IgD-negative memory B cell (primary cell): ENCODE measurements at regions not wholly inside any gene's neighbourhood (a gene's known extent, or its start where the extent isn't known, plus 50 kb on each side); places are given as distances from the start of the nearest gene placed in this dataset.

Source experiments
- H3K27ac Mint-ChIP-seq, 3 donors: one replicate each; pipeline ENCODE4 v1.8.0; 2020 to 2022; ENCODE audit warnings: mild to moderate bottlenecking in 3 of 3, mixed read lengths in 3 of 3, moderate library complexity in 1 of 3
- H3K27me3 Mint-ChIP-seq: one replicate; pipeline ENCODE4 v1.8.0; 2021; ENCODE audit warnings: mixed read lengths
- H3K36me3 Mint-ChIP-seq: one replicate; pipeline ENCODE4 v1.8.0; 2020; ENCODE audit warnings: mild to moderate bottlenecking, mixed read lengths
- H3K4me1 Mint-ChIP-seq, 3 donors: one replicate each; pipeline ENCODE4 v1.8.0; 2020 to 2022; ENCODE audit warnings: mixed read lengths in 3 of 3, mild to moderate bottlenecking in 1 of 3
- H3K4me3 Mint-ChIP-seq, 4 donors: one replicate each; pipeline ENCODE4 v1.8.0; 2020 to 2022; ENCODE audit warnings: mild to moderate bottlenecking in 4 of 4, mixed read lengths in 4 of 4, moderate library complexity in 3 of 4
- H3K9me3 Mint-ChIP-seq, 3 donors: one replicate each; pipeline ENCODE4 v1.8.0; 2020 to 2021; ENCODE audit warnings: mixed read lengths in 3 of 3, mild to moderate bottlenecking in 1 of 3

DNA sequence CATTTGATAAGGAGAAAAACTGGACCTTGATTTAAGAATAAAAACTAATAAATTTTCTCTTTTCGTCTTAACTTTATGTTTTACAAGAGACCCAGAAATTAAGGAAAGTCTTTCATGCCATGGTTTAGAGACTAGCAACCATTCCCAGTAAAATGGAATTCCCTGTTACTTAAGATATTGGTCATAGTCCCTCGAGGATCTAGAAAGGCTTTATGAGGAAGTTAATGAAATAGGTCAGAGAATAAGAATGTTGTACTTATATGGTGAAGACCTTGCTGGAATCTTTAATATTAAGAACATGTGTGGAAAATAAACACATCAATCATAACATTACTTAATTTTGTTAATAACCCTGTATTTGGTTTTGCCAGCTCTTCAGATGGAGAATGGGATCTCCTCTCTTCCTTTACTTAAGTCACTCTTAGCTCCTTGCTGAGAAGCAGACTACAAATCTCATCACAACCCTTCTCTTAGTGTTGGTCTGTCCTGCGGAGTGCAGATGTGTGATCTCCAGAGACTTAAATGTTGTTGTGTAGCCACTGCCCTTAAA lies 382.9 kb downstream of the QKI start:
- peaks cover 0 to 12% (median 0%) of the 10 kb centered on the region in 3 donors for H3K9me3 Mint-ChIP-seq
- H3K27me3 Mint-ChIP-seq: peaks cover 2% of the 10 kb centered on the region
- H3K4me1 Mint-ChIP-seq: peaks cover 0 to 2% (median 0%) of the 10 kb centered on the region in 3 donors
- no peak overlapping the region for H3K4me3 Mint-ChIP-seq
- peaks cover 1% of the 10 kb centered on the region for H3K36me3 Mint-ChIP-seq
- no peak overlapping the region for H3K27ac Mint-ChIP-seq

- no peak overlapping the region for H3K4me3 Mint-ChIP-seq
- no peak overlapping the region for H3K27ac Mint-ChIP-seq
- peaks cover 0 to under 1% (median 0%) of the 10 kb centered on the region in 3 donors for H3K4me1 Mint-ChIP-seq
- H3K9me3 Mint-ChIP-seq: peaks cover 0 to 6% (median 1%) of the 10 kb centered on the region in 3 donors
- peaks cover 1% of the 10 kb centered on the region for H3K36me3 Mint-ChIP-seq
- H3K27me3 Mint-ChIP-seq: peaks cover 2% of the 10 kb centered on the region
Observed at GRCh38 chr6:163793011-163793983, 378.8 kb downstream of the QKI start.

- Mint-ChIP-seq H3K27ac (no peak overlapping the region), H3K4me3 (no peak overlapping the region), H3K4me1 (no peaks in the 10 kb centered on the region), H3K36me3 (no peaks in the 10 kb centered on the region), H3K9me3 (peaks cover 0 to 1% (median 0%) of the 10 kb centered on the region in 3 donors), H3K27me3 (peaks cover 2% of the 10 kb centered on the region)
Observed at GRCh38 chr6:163790266-163790840, 375.8 kb downstream of the QKI start.

GRCh38 chr6:163789199-163789810 lies 374.8 kb downstream of the QKI start:
- H3K27me3 Mint-ChIP-seq: peaks cover 2% of the 10 kb centered on the region
- no peak overlapping the region for H3K27ac Mint-ChIP-seq
- H3K9me3 Mint-ChIP-seq: peaks cover 0 to 1% (median 0%) of the 10 kb centered on the region in 3 donors
- no peaks in the 10 kb centered on the region for H3K4me1 Mint-ChIP-seq
- H3K4me3 Mint-ChIP-seq: no peak overlapping the region
- no peaks in the 10 kb centered on the region for H3K36me3 Mint-ChIP-seq

- H3K4me1 Mint-ChIP-seq: peaks cover 0 to 8% (median 6%) of the 10 kb centered on the region in 3 donors
- H3K9me3 Mint-ChIP-seq: no peaks in the 10 kb centered on the region
- peaks cover 7% of the 10 kb centered on the region for H3K27me3 Mint-ChIP-seq
- H3K36me3 Mint-ChIP-seq: no peaks in the 10 kb centered on the region
- no peak overlapping the region for H3K4me3 Mint-ChIP-seq
- H3K27ac Mint-ChIP-seq: no peak overlapping the region
Observed at GRCh38 chr6:163786995-163787671, 372.6 kb downstream of the QKI start.

- Mint-ChIP-seq H3K4me1 (peaks cover 1 to 8% (median 6%) of the 10 kb centered on the region in 3 donors), H3K27me3 (peaks cover 7% of the 10 kb centered on the region), H3K4me3 (peak overlapping the region in 2 of 4 donors; percentile 6 to 9), H3K36me3 (no peaks in the 10 kb centered on the region), H3K9me3 (no peaks in the 10 kb centered on the region), H3K27ac (no peak overlapping the region)
Observed at GRCh38 chr6:163782436-163783003, 368.0 kb downstream of the QKI start.

DNA sequence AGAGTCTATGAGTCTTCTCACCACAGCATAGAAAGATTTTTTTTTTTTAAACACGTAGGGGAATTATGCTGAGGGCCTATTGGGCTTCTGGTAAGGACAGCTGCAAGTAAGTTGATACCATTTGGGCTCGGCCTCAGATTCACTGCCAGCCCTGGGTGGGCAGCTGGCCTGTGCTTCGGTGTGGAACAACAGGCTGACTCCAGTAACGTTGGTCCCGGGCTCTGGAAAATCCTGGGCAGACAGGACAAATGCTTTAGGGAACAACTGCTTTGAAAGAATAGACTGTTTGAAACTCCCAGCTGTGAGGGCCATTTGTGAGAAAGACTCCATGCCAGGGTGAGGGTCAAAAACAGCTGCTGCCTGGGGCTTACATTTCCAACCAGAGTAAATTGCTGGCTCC lies 366.5 kb downstream of the QKI start:
- Mint-ChIP-seq H3K4me1 (peaks cover 1 to 8% (median 6%) of the 10 kb centered on the region in 3 donors), H3K36me3 (no peaks in the 10 kb centered on the region), H3K4me3 (no peak overlapping the region), H3K27ac (no peak overlapping the region), H3K9me3 (no peaks in the 10 kb centered on the region), H3K27me3 (peaks cover 7% of the 10 kb centered on the region)

GRCh38 chr6:163779727-163780284 lies 365.3 kb downstream of the QKI start:
- no peaks in the 10 kb centered on the region for H3K9me3 Mint-ChIP-seq

GRCh38 chr6:163777716-163778115 lies 363.2 kb downstream of the QKI start:
- Mint-ChIP-seq H3K4me3 (no peak overlapping the region), H3K36me3 (no peaks in the 10 kb centered on the region), H3K27ac (peak overlapping the region in 1 of 3 donors; percentile 21), H3K4me1 (peaks cover 1 to 4% (median 3%) of the 10 kb centered on the region in 3 donors), H3K9me3 (no peaks in the 10 kb centered on the region), H3K27me3 (peaks cover 4% of the 10 kb centered on the region)

More at GRCh38 chr6:163779727-163780284, 365.3 kb downstream of the QKI start:
- H3K27me3 Mint-ChIP-seq: peaks cover 7% of the 10 kb centered on the region
- no peak overlapping the region for H3K4me3 Mint-ChIP-seq
- no peak overlapping the region for H3K27ac Mint-ChIP-seq
- peaks cover 1 to 8% (median 6%) of the 10 kb centered on the region in 3 donors for H3K4me1 Mint-ChIP-seq
- no peaks in the 10 kb centered on the region for H3K36me3 Mint-ChIP-seq

DNA sequence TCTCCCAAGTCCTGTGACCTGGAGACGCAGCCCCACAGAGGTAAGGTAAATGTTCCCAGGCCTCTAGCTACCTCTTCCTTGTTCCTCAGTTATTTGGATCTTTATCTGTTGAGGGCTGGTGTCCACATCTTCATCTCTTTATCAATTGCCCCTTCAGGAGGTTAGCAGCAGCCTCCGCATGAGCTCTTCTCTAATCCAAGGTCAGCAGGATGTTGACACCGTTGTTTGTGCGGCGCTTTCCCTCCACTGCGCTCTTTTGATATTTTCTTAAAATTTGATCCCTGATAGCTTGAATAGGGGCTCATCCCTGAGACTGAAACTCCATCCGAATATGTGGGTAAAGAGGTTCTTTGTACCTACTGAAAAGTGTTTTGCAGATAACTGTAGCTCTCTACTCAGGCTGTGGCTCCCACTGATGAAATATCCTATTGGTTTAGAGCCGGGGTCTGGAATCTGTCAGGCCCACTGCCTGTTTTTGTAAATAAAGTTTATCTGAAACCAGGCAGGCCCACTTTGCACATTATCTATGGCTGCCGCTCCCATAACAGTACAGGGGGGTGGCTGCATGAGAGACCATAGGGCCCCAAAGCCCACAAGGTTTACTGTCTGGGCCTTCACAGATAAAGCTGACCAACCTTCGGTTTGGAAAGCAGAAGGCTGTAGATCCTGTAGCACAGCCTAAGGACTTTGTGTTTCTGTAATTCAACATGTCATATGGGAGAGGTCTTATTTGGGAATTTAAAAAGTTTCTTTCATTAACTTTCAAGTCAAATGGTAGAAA lies 362.6 kb downstream of the QKI start:
- H3K4me1 Mint-ChIP-seq: peaks cover 0 to 1% (median 0%) of the 10 kb centered on the region in 3 donors
- H3K9me3 Mint-ChIP-seq: no peaks in the 10 kb centered on the region
- H3K27me3 Mint-ChIP-seq: no peaks in the 10 kb centered on the region

DNA sequence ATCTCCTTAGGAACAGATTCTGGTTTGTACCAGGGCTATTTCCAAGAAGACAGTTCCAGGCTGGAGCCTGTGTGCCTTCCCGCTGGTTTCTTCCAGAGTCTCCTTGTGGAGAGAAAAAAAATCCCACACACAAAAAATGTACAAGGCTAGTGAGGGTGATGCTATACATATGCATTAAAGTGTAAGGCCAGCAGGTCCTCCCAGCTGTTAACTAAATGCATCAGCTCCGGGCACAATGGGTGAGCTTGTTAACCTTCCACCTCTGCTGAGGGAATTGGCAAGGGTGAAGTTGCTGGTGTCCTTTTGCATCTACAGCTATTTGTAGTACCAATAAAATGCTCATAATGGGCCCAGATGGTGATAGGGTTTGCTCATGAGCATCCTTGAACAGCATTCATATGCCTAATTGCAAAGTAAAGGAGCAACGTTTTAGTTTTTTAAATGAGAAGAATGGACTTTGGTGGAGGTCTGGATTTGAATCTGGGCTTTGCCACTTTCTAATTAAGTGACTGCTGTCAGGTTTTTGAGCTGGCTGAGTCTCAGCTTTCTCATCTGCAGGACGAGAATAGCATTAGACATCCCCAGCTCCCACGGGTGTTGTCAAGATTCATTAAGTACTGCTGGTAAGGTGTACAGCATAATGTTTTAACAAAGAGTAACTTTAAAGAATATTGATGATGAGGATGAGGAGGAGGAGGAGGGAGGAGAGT lies 361.8 kb downstream of the QKI start:
- Mint-ChIP-seq H3K36me3 (no peaks in the 10 kb centered on the region), H3K27me3 (no peaks in the 10 kb centered on the region), H3K4me1 (no peaks in the 10 kb centered on the region), H3K4me3 (no peak overlapping the region), H3K27ac (no peak overlapping the region), H3K9me3 (no peaks in the 10 kb centered on the region)

More for the DNA sequence above, 362.6 kb downstream of the QKI start:
- Mint-ChIP-seq H3K27ac (peak overlapping the region in 1 of 3 donors; percentile 45), H3K36me3 (no peaks in the 10 kb centered on the region), H3K4me3 (no peak overlapping the region)

DNA sequence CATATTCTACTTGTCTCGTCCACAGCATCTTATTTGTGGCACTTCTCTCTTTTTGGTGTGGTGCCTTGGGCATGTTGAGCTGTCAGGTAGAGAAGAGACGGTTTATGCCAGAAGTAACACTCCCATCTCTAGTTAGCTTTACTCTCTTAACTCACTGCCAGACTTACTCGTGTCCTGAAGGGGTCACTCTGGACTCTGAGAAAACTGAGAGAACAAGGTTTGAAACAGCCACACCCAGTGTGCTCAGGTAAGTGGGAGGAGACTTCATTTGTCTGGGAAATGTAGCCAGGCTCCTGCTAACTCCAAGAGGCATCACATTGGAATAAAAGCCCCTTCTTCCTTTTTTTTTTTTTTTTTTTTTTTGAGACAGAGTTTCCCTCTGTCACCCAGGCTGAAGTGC lies 360.8 kb downstream of the QKI start:
- Mint-ChIP-seq H3K4me1 (peaks cover 0 to 2% (median 0%) of the 10 kb centered on the region in 3 donors), H3K4me3 (no peak overlapping the region), H3K27me3 (no peaks in the 10 kb centered on the region), H3K27ac (no peak overlapping the region), H3K9me3 (no peaks in the 10 kb centered on the region), H3K36me3 (no peaks in the 10 kb centered on the region)

DNA sequence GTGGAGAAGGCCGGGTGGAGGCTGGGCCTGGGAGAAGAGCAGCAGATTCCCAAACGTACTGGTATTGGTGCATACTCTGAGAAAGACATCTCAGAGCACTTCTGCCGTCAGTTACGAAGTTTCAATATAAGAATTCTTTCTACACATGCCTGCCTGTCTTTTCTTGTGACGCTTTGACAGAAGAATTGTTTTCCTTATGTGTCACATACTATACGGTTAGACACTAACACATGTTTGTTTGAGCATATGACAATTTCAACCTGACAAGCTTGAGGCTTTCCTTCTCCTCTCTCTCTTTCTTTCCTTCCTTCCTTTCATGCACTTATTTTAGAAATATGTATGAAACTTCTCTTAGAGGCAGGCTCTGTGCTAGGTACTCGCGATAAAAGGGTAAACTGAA lies 360.0 kb downstream of the QKI start:
- Mint-ChIP-seq H3K36me3 (no peaks in the 10 kb centered on the region), H3K4me3 (peak overlapping the region in 1 of 4 donors; percentile 24), H3K9me3 (no peaks in the 10 kb centered on the region), H3K27ac (no peak overlapping the region), H3K4me1 (peaks cover 0 to 2% (median 0%) of the 10 kb centered on the region in 3 donors), H3K27me3 (no peaks in the 10 kb centered on the region)
